ENCODE measurements at regions not wholly inside any gene's neighbourhood (a gene's known extent, or its start where the extent isn't known, plus 50 kb on each side); places are given as distances from the start of the nearest gene placed in this dataset.

DNA sequence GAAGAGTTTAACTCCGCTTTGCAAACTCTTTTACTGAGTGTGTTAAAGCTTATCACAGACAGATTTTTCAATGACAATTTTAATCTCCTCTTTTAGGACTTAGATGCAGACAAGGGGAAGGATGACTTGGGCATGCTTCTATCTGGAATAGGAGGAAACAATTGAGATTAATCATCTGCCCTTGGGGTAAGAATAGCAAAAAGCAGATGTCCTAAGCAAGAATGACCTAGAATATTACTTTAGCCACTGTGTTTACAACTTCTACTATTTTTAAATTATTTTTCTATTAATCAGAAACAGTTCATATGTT, 569.0 kb upstream of the ADGRL2 start:
- Histone ChIP-seq H3K27ac (ENCODE audit: low read depth, low read length) (no peak overlapping the region), H3K79me1 (ENCODE audit: low read depth, low read length) (no peaks in the 10 kb centered on the region), H3K18ac (ENCODE audit: extremely low read depth, low read length) (no peak overlapping the region), H2BK15ac (ENCODE audit: low read length) (no peak overlapping the region), H3K27me3 (replicated peaks in 1 of 4; ENCODE audit: control insufficient read depth in 3 of 4, extremely low read depth in 1 of 4, insufficient read depth in 3 of 4, low read length in 3 of 4) (no peaks in the 10 kb centered on the region), H3K23me2 (ENCODE audit: low read depth, low read length) (no peaks in the 10 kb centered on the region), H2BK120ac (replicated peaks; ENCODE audit: low read depth, low read length) (no peak overlapping the region), H3K9me3 (ENCODE audit: insufficient read depth in 2 of 2, low read depth in 1 of 2, low read length in 1 of 2) (no peaks in the 10 kb centered on the region), H3K4me2 (ENCODE audit: insufficient read depth in 1 of 2, low read depth in 2 of 2, low read length in 2 of 2) (no peak overlapping the region), H3K4me3 (ENCODE audit: extremely low read depth in 1 of 4, insufficient read depth in 2 of 4, low read depth in 3 of 4, low read length in 4 of 4) (no peak overlapping the region), H2BK20ac (ENCODE audit: low read length) (no peak overlapping the region), H3K14ac (ENCODE audit: insufficient read length) (no peak overlapping the region), H3K79me2 (ENCODE audit: control insufficient read depth in 1 of 2, insufficient read depth in 2 of 2, low read length in 2 of 2) (no peaks in the 10 kb centered on the region), H3K36me3 (ENCODE audit: control insufficient read depth in 2 of 4, insufficient read depth in 4 of 4, low read length in 3 of 4) (no peaks in the 10 kb centered on the region), H4K8ac (ENCODE audit: extremely low read depth, insufficient read depth, low read length) (no peak overlapping the region), H3K56ac (replicated peaks; ENCODE audit: insufficient read length, low read depth, low read length) (no peak overlapping the region), H4K5ac (ENCODE audit: insufficient read length, low read depth, low read length) (no peak overlapping the region), H2AFZ (ENCODE audit: low read length) (no peak overlapping the region), H3K4ac (replicated peaks; ENCODE audit: insufficient read length, low read depth, low read length) (no peak overlapping the region), H4K20me1 (replicated peaks in 1 of 2; ENCODE audit: control insufficient read depth in 1 of 2, insufficient read depth in 2 of 2, low read length in 2 of 2) (no peaks in the 10 kb centered on the region), H3K23ac (ENCODE audit: insufficient read length) (no peak overlapping the region), H2AK5ac (ENCODE audit: low read depth, low read length) (no peak overlapping the region), H2BK5ac (ENCODE audit: low read depth, low read length) (no peak overlapping the region), H3K4me1 (replicated peaks in 1 of 4; ENCODE audit: control insufficient read depth in 3 of 4, insufficient read depth in 4 of 4, low read length in 3 of 4) (peaks cover 0 to 2% (median 0%) of the 10 kb centered on the region in 4 experiments; a peak in 1 of 7 replicates), H2BK12ac (ENCODE audit: low read depth, low read length) (no peak overlapping the region), H3K9ac (replicated peaks in 1 of 4; ENCODE audit: extremely low read depth in 1 of 4, low read depth in 3 of 4, low read length in 3 of 4) (no peak overlapping the region), H4K91ac (replicated peaks; ENCODE audit: insufficient read length, low read length) (no peak overlapping the region)
- FAIRE-seq (no peak), DNase-seq (ENCODE audit: low read depth in 1 of 2, low spot score in 2 of 2) (no peak)
- ChIA-PET CTCF (ENCODE audit: partially characterized antibody) (no interaction called here), POLR2A (ENCODE audit: partially characterized antibody) (no interaction called here)
- 94% methylated on average over 1 of the region's 1 CpG; no CpG with 5 or more reads in 1 of the 2 experiments for WGBS, 2 experiments (ENCODE audit: extremely low coverage in 1 of 2, insufficient coverage in 1 of 2, insufficient read length in 1 of 2, insufficient replicate concordance in 2 of 2, low coverage in 1 of 2, low lambda C conversion rate in 2 of 2, missing lambda C conversion rate in 1 of 2)
- TF ChIP-seq SP2 (IDR thresholded peaks at IDR 0.05; ENCODE audit: low read length) = no peak
- TF ChIP-seq CTCF (IDR thresholded peaks at IDR 0.05; ENCODE audit: control extremely low read depth in 1 of 3, insufficient read depth in 1 of 3, low read depth in 1 of 3, low read length in 3 of 3) = no peak
- TF ChIP-seq SIRT6 (IDR thresholded peaks at IDR 0.05; ENCODE audit: low read length) = no peak
- no peak for TF ChIP-seq RAD21 (IDR thresholded peaks at IDR 0.05 in 1 of 2, conservative IDR thresholded peaks at IDR 0.05 in 1 of 2; ENCODE audit: low read depth in 2 of 2, low read length in 2 of 2)
- no peak for TF ChIP-seq TEAD4 (IDR thresholded peaks at IDR 0.05; ENCODE audit: low read depth, low read length)
- no peak for TF ChIP-seq BCL11A (IDR thresholded peaks at IDR 0.05; ENCODE audit: low read depth in 2 of 2, low read length in 2 of 2)
- TF ChIP-seq ZNF274 (IDR thresholded peaks at IDR 0.05; ENCODE audit: borderline replicate concordance, extremely low read depth, low read length) = no peak
- no peak for TF ChIP-seq TAF7 (optimal IDR thresholded peaks at IDR 0.05; ENCODE audit: borderline replicate concordance, low read depth, low read length)
- no peak for TF ChIP-seq BACH1 (IDR thresholded peaks at IDR 0.05; ENCODE audit: low read length)
- no peak for TF ChIP-seq TBP (IDR thresholded peaks at IDR 0.05; ENCODE audit: low read depth, low read length)
- TF ChIP-seq, protein P1, sequence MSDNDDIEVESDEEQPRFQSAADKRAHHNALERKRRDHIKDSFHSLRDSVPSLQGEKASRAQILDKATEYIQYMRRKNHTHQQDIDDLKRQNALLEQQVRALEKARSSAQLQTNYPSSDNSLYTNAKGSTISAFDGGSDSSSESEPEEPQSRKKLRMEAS (IDR thresholded peaks at IDR 0.05) = no peak
- no peak for TF ChIP-seq SAP30 (IDR thresholded peaks at IDR 0.05; ENCODE audit: insufficient read depth, insufficient replicate concordance, low read length)

Measured in H1 (cell line).